GM23338 (cell line): ENCODE measurements at regions not wholly inside any gene's neighbourhood (a gene's known extent, or its start where the extent isn't known, plus 50 kb on each side); places are given as distances from the start of the nearest gene placed in this dataset.

ENCODE experiments used
- JUNB ChIP-seq: IDR thresholded peaks from one replicate; pipeline ENCODE4 v1.6.1; 2016; ENCODE audit warnings: antibody characterized with exemption; ENCODE audit not compliant: unreplicated experiment
- REST ChIP-seq: IDR thresholded peaks from one replicate; pipeline ENCODE4 v1.6.1; 2018; ENCODE audit warnings: antibody characterized with exemption; ENCODE audit not compliant: unreplicated experiment
- STAT1 ChIP-seq: IDR thresholded peaks from one replicate; pipeline ENCODE4 v1.6.1; 2016; ENCODE audit warnings: antibody characterized with exemption; ENCODE audit not compliant: unreplicated experiment
- ZNF462 ChIP-seq: fragments of 250-450 bp; sonication (Bioruptor Pico); IDR thresholded peaks from 2 replicates; pipeline ENCODE4 v1.5.0; 2020; ENCODE audit warnings: mild to moderate bottlenecking, moderate library complexity
- TF ChIP-seq, protein P1 (sequence below): IDR thresholded peaks from 2 replicates; pipeline ENCODE4 v1.6.1; 2016; ENCODE audit warnings: antibody characterized with exemption

DNA sequence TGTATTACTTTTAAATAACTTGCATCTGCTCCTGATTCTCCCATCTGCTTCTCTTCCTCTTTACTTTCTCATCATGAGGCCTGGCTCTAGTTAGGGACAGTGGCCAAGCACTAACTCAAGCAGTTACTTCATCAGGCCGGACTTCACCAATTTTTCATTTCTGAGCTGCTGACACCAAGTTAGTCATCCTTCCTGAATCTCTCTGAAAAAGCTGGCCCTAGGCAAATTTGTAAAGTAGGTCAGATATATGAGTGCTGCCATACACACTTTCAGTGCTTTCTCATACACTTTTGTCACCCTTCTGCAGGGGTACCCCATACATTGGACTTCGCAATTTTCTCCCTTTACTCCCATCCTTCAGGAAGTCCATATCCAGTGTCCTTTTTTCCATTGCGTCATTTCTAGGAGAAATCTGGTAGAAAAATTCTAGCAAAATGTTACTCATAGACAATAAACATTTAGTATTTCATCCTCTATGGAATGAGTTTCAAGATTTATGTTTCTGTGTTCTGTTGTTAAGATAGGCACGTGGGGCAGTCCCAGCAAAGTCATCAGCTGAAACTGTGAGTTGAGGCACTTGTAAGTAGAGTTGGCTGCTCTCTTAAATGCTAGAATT is 276.8 kb upstream of the TMPO start (continued):
- no peak for TF ChIP-seq ZNF462 (CRISPR knock-in tag)
- no peak for TF ChIP-seq STAT1
- TF ChIP-seq JUNB: no peak
- no peak for TF ChIP-seq REST
- TF ChIP-seq, protein P1, sequence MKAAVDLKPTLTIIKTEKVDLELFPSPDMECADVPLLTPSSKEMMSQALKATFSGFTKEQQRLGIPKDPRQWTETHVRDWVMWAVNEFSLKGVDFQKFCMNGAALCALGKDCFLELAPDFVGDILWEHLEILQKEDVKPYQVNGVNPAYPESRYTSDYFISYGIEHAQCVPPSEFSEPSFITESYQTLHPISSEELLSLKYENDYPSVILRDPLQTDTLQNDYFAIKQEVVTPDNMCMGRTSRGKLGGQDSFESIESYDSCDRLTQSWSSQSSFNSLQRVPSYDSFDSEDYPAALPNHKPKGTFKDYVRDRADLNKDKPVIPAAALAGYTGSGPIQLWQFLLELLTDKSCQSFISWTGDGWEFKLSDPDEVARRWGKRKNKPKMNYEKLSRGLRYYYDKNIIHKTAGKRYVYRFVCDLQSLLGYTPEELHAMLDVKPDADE: no peak
